ENCODE measurements at regions not wholly inside any gene's neighbourhood (a gene's known extent, or its start where the extent isn't known, plus 50 kb on each side); places are given as distances from the start of the nearest gene placed in this dataset.

DNA sequence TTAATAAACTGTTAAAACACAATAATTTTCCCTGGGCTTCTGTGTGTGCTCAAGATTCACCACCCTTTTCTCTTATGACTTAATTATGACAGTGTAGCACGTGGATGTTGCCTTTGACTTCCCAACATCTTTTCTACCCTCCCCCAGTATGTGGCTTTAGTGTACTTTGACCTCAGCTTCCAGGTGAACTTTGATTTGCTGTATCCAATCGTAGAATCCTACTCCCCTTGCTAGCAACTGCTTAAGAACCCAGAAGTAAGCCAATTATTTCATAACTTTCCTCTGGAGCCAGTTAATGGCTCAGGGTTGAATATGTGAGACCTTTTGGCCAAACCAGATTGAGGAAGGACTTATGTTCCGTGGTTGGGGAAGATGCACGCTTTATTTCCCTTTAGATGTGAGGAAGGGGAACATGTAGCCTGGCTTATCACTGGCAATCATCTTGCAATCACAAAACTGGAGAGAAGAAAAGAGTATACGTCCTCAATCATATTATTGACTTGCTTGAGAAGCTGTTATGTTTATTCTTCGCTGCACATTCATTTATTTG is 259.6 kb upstream of the ATP2B1 start:
- TF ChIP-seq POLR2A (IDR thresholded peaks at IDR 0.05) = no peak
- TF ChIP-seq, protein P1, sequence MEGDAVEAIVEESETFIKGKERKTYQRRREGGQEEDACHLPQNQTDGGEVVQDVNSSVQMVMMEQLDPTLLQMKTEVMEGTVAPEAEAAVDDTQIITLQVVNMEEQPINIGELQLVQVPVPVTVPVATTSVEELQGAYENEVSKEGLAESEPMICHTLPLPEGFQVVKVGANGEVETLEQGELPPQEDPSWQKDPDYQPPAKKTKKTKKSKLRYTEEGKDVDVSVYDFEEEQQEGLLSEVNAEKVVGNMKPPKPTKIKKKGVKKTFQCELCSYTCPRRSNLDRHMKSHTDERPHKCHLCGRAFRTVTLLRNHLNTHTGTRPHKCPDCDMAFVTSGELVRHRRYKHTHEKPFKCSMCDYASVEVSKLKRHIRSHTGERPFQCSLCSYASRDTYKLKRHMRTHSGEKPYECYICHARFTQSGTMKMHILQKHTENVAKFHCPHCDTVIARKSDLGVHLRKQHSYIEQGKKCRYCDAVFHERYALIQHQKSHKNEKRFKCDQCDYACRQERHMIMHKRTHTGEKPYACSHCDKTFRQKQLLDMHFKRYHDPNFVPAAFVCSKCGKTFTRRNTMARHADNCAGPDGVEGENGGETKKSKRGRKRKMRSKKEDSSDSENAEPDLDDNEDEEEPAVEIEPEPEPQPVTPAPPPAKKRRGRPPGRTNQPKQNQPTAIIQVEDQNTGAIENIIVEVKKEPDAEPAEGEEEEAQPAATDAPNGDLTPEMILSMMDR (IDR thresholded peaks at IDR 0.05) = no peak
- intact Hi-C loops (cut with DNase I) = no loop called here
- DNase-seq = no peak
- H3K9me3 ChIP-seq = no peaks in the 10 kb centered on the region
- H3K36me3 ChIP-seq = no peaks in the 10 kb centered on the region
- H3K4me1 ChIP-seq = no peaks in the 10 kb centered on the region
- 81 to 86% methylated on average over 6 of the region's 6 CpGs for WGBS, 2 donors
- H3K4me3 ChIP-seq (replicated peaks in 1 of 3) = no peak overlapping the region
- H3K27me3 ChIP-seq = no peaks in the 10 kb centered on the region
- H3K27ac ChIP-seq = no peak overlapping the region

DNA sequence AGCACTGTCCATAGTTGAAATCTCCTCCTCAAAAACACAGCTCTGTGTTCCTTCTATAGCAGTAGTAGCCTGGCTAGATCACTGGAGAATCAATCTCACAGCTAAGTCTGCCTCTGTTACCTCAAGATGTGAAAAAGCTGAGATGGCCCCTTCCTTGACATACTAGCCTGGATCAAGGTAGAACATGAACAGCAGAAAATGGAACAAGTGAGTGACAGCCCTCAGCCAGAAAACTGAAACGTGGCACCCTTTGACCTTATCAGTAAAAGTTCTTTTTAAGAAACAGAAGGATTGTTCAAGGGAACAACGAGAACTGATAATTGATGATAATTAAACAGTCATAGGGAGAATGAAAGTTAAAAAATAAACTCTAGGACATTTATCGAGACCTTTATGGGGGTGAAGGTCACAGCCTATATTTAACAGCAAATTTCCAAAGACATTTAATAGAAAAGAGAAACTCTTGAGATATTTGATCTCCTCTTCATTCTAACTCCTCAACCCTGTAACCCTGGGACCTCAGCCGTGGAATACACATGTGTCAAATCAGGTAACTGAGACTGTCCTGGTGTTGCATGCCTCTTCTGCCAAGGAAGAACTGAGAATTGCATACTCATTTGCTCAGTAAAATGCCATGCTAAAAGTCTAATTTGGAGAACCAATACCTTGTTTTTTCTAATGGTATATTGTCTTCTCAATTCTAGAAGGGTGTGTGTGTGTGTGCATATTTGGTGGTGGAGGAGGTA is 258.0 kb upstream of the ATP2B1 start:
- DNase-seq = no peak
- Histone ChIP-seq H3K27ac (no peak overlapping the region), H3K4me3 (replicated peaks in 1 of 3) (no peak overlapping the region), H3K36me3 (no peaks in the 10 kb centered on the region), H3K27me3 (no peaks in the 10 kb centered on the region), H3K4me1 (no peaks in the 10 kb centered on the region), H3K9me3 (no peaks in the 10 kb centered on the region)
- TF ChIP-seq, protein P1 (IDR thresholded peaks at IDR 0.05) = no peak
- TF ChIP-seq POLR2A (IDR thresholded peaks at IDR 0.05) = no peak
- intact Hi-C loops (cut with DNase I) = no loop called here
- WGBS, 2 donors = 84 to 85% methylated on average over 4 of the region's 4 CpGs

DNA sequence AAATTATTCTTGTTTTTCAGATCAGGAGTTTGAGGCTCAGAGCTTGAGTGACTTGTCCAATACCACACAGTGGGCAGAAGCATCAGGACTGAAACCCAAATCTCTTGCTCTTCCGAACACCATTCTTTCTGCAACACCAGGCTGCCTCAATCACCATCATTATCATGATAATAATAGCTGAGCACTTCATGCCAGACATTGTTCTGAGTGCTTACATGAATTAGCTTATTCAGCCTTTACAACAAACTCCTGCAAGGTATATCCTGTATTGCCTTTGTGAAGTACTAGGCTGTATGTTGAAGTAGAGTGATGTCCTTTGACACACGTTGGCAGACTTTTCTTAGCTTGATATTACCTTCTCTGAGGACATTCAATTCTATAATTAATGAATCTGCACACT is 257.4 kb upstream of the ATP2B1 start:
- H3K9me3 ChIP-seq = no peaks in the 10 kb centered on the region
- H3K4me1 ChIP-seq = no peaks in the 10 kb centered on the region
- H3K27me3 ChIP-seq = no peaks in the 10 kb centered on the region
- 64 to 71% methylated on average over 2 of the region's 2 CpGs for WGBS, 2 donors
- no peak overlapping the region for H3K4me3 ChIP-seq (replicated peaks in 1 of 3)
- no peaks in the 10 kb centered on the region for H3K36me3 ChIP-seq
- H3K27ac ChIP-seq = no peak overlapping the region
- TF ChIP-seq, protein P1 (IDR thresholded peaks at IDR 0.05) = no peak
- no peak for TF ChIP-seq POLR2A (IDR thresholded peaks at IDR 0.05)
- no peak for DNase-seq
- intact Hi-C loops (cut with DNase I) = no loop called here

DNA sequence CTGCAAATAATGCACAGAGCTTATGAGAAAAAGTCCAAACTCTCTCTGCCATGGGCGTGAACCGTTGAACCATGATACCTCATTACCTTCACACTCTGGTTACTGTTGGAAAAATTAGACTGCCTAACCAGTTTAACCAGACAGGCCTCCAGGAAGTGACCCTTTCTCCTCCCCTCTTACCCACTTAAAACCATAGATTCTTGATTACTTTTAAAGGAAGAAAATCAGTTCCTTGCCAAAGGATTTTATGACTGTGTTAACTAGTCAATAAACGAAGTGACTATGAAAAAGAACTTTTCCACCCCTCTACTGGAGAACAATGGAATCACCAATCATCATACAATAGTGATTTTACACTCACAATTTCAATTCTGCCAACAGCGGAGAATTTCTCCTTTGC is 254.0 kb upstream of the ATP2B1 start:
- Histone ChIP-seq H3K9me3 (no peaks in the 10 kb centered on the region), H3K27ac (no peak overlapping the region), H3K27me3 (no peaks in the 10 kb centered on the region), H3K4me3 (replicated peaks in 1 of 3) (no peak overlapping the region), H3K4me1 (no peaks in the 10 kb centered on the region), H3K36me3 (no peaks in the 10 kb centered on the region)
- intact Hi-C loops (cut with DNase I) = no loop called here
- 78 to 90% methylated on average over 4 of the region's 4 CpGs for WGBS, 2 donors
- TF ChIP-seq POLR2A (IDR thresholded peaks at IDR 0.05) = no peak
- TF ChIP-seq, protein P1 (IDR thresholded peaks at IDR 0.05) = no peak
- DNase-seq = no peak

DNA sequence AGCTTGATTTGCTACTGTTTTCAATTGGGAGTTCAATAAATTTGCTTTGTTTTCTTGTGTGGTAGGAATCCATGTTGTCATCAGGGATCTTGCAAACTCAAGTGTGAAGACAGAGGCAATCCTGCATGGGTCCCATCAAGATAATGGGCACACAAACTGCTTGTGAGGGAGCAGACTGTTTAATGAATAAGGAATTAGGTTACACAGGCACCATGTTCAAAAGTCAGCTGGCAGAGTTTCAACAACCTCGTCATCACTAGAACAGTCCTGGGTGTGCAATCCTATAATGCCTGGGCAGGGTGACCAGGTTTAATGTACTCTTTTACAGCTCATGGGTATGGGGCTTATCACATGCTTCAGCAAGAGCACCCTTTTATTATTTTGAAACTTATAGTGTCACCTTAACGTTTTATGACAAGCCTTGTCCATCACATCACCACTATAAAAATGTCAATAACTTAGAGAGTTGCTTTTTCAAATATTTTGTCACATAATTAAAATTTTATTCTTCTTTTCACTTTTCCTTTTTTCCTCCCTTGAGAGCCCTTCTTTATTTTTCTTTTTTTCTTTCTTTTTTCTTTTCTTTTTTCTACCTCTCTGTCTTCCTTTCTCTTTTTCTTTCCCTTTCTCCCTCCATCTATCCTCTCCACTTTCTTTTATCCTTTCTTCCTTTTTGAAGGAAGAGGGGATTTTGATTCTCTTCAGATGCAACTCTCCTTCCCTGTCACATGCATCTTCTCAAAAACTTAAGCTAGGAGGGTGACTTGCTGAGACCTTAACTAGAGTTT is 252.2 kb upstream of the ATP2B1 start:
- H3K27me3 ChIP-seq = no peaks in the 10 kb centered on the region
- H3K27ac ChIP-seq = no peak overlapping the region
- no peak for DNase-seq
- intact Hi-C loops (cut with DNase I) = no loop called here
- H3K4me1 ChIP-seq = no peaks in the 10 kb centered on the region
- H3K9me3 ChIP-seq = no peaks in the 10 kb centered on the region
- no peaks in the 10 kb centered on the region for H3K36me3 ChIP-seq
- no peak for TF ChIP-seq POLR2A (IDR thresholded peaks at IDR 0.05)
- TF ChIP-seq, protein P1 (IDR thresholded peaks at IDR 0.05) = no peak
- no peak overlapping the region for H3K4me3 ChIP-seq (replicated peaks in 1 of 3)
- 70 to 84% methylated on average over 2 of the region's 2 CpGs for WGBS, 2 donors

Measured in thyroid gland (tissue), 4 donors.